ENCODE measurements at regions not wholly inside any gene's neighbourhood (a gene's known extent, or its start where the extent isn't known, plus 50 kb on each side); places are given as distances from the start of the nearest gene placed in this dataset.
A peak's percentile ranks its signal among the peaks of the same experiment; 100 is the strongest.

DNA sequence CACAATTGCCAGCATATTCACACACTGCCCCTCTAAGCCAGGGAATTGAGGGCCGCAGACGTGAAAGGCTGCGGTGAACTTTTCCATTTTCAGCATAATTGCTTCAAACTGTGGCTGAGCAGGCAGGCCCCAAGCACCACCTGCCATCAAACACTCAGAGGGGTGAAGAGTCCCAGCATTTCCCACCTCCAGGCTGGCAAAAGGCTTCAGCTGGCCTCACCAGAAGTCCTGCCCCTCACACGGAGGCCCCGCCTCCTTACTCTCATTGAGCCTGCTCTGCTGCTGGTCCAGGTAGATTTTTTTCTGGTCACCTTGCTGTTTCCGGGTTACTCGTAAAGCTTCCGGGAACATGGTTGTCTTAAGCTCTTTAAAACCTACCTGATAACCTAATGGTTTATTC, 52.0 kb upstream of the PRELID3B start:
- 95% methylated on average over 6 of the region's 8 CpGs for WGBS (ENCODE audit: insufficient coverage)
- no peak overlapping the region for H3K27ac ChIP-seq (ENCODE audit: low read length)
- ATAC-seq (no peak), DNase-seq (no peak)
- intact Hi-C loops (cut with micrococcal nuclease): no loop called here
- H3K4me3 ChIP-seq (ENCODE audit: low read length): no peak overlapping the region
- TF ChIP-seq, protein P1, sequence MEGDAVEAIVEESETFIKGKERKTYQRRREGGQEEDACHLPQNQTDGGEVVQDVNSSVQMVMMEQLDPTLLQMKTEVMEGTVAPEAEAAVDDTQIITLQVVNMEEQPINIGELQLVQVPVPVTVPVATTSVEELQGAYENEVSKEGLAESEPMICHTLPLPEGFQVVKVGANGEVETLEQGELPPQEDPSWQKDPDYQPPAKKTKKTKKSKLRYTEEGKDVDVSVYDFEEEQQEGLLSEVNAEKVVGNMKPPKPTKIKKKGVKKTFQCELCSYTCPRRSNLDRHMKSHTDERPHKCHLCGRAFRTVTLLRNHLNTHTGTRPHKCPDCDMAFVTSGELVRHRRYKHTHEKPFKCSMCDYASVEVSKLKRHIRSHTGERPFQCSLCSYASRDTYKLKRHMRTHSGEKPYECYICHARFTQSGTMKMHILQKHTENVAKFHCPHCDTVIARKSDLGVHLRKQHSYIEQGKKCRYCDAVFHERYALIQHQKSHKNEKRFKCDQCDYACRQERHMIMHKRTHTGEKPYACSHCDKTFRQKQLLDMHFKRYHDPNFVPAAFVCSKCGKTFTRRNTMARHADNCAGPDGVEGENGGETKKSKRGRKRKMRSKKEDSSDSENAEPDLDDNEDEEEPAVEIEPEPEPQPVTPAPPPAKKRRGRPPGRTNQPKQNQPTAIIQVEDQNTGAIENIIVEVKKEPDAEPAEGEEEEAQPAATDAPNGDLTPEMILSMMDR (IDR thresholded peaks at IDR 0.05): no peak
- no peaks in the 10 kb centered on the region for H3K27me3 ChIP-seq (ENCODE audit: control insufficient read depth, insufficient read depth, low read length)
- H3K9me3 ChIP-seq (ENCODE audit: control insufficient read depth, insufficient read depth, low read length): no peaks in the 10 kb centered on the region
- Mint-ChIP-seq H3K27ac (peak overlapping the region in 1 of 2 donors; percentile 59), H3K36me3 (no peaks in the 10 kb centered on the region), H3K27me3 (ENCODE audit: low read depth in 2 of 2) (peaks cover 0 to 4% of the 10 kb centered on the region in 2 donors), H3K4me3 (no peak overlapping the region), H3K4me1 (peaks cover 0 to 10% of the 10 kb centered on the region in 2 donors), H3K9me3 (no peaks in the 10 kb centered on the region)
- no peaks in the 10 kb centered on the region for H3K36me3 ChIP-seq (ENCODE audit: control insufficient read depth, insufficient read depth, low read length)
- peaks cover 4% of the 10 kb centered on the region for H3K4me1 ChIP-seq (ENCODE audit: control insufficient read depth, insufficient read depth, low read length)

Measured in natural killer cell (primary cell).